ENCODE measurements at regions not wholly inside any gene's neighbourhood (a gene's known extent, or its start where the extent isn't known, plus 50 kb on each side); places are given as distances from the start of the nearest gene placed in this dataset.

DNA sequence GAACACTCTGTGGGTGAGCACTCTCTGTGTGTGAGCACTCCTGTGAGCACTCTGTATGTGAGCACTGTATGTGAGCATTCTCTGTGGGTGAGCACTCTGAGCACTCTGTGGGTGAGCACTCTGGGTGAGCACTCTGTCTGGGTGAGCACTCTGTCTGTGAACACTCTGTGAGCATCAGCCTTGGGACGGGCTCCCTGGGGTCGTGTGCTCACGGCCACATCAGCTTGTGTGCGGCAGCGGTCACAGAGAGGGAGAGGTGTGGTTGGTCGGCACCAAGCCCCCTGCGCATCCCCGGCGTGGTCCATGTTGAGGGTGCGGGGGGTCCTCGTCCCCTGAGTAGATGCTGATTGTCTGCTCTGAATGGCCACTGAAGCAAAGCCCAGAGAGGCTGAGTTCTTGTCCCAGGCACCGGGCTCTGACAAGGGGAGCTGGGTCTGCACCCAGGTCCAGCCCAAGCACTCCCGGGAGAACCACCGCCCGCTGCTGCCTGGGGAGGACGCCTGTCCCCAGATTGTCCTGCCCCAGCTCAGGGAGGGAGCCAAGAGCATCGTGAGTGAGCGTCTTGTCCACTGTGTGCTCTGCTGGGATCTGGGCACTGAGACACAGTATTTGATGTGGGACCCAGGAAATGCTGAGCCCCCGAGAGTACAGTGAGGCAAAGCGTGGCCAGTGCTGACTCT, 143.7 kb downstream of the DNAJB6 start:
- H3K79me2 ChIP-seq (ENCODE audit: insufficient read depth, low read depth), result no peaks in the 10 kb centered on the region
- no peak overlapping the region for H3K9ac ChIP-seq
- H3K4me3 ChIP-seq (IDR thresholded peaks at IDR 0.05; ENCODE audit: insufficient read depth, low read depth, low read length), result no peak overlapping the region
- no peaks in the 10 kb centered on the region for H3K4me1 ChIP-seq (ENCODE audit: low read depth, poor library complexity, severe bottlenecking)
- TF ChIP-seq, protein P1, sequence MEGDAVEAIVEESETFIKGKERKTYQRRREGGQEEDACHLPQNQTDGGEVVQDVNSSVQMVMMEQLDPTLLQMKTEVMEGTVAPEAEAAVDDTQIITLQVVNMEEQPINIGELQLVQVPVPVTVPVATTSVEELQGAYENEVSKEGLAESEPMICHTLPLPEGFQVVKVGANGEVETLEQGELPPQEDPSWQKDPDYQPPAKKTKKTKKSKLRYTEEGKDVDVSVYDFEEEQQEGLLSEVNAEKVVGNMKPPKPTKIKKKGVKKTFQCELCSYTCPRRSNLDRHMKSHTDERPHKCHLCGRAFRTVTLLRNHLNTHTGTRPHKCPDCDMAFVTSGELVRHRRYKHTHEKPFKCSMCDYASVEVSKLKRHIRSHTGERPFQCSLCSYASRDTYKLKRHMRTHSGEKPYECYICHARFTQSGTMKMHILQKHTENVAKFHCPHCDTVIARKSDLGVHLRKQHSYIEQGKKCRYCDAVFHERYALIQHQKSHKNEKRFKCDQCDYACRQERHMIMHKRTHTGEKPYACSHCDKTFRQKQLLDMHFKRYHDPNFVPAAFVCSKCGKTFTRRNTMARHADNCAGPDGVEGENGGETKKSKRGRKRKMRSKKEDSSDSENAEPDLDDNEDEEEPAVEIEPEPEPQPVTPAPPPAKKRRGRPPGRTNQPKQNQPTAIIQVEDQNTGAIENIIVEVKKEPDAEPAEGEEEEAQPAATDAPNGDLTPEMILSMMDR (conservative IDR thresholded peaks at IDR 0.05; ENCODE audit: low read depth, low read length), result no peak
- no peak overlapping the region for H2AFZ ChIP-seq (ENCODE audit: low read depth)
- H3K36me3 ChIP-seq (ENCODE audit: insufficient read depth), result no peaks in the 10 kb centered on the region
- no peak overlapping the region for H3K27ac ChIP-seq
- no peaks in the 10 kb centered on the region for H4K20me1 ChIP-seq (ENCODE audit: insufficient read depth)
- H3K27me3 ChIP-seq (ENCODE audit: insufficient read depth, low read depth), result peaks cover 4% of the 10 kb centered on the region; the same call in 1 of the 2 replicates
- H3K4me2 ChIP-seq, result no peak overlapping the region

DNA sequence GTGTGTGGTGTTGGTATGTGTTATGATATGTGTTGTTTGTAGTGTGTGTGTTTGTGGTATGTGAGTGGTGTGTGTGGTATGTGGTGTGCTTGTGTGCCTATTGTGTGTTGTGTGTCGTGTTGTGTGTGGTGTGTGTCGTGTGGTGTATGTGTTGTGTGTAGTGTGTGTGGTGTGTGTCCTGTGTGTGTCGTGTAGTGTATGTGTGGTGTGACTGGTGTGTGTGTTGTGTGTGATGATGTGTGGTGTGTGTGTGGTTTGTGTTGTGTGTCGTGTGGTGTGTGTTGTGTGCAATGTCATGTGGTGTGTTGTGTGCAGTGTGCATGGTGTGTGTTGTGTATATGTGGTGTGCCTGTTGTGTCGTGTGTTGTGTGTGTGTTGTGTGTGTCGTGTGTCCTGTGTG, 144.6 kb downstream of the DNAJB6 start:
- Histone ChIP-seq H3K27me3 (ENCODE audit: insufficient read depth, low read depth) (peaks cover 12% of the 10 kb centered on the region; the same call in 1 of the 2 replicates), H3K79me2 (ENCODE audit: insufficient read depth, low read depth) (no peaks in the 10 kb centered on the region), H3K4me2 (no peak overlapping the region), H3K4me1 (ENCODE audit: low read depth, poor library complexity, severe bottlenecking) (no peaks in the 10 kb centered on the region), H3K27ac (no peak overlapping the region), H3K4me3 (IDR thresholded peaks at IDR 0.05; ENCODE audit: insufficient read depth, low read depth, low read length) (no peak overlapping the region), H4K20me1 (ENCODE audit: insufficient read depth) (no peaks in the 10 kb centered on the region), H3K9ac (no peak overlapping the region), H2AFZ (ENCODE audit: low read depth) (no peak overlapping the region), H3K36me3 (ENCODE audit: insufficient read depth) (no peaks in the 10 kb centered on the region)
- TF ChIP-seq, protein P1 (conservative IDR thresholded peaks at IDR 0.05; ENCODE audit: low read depth, low read length), result no peak

DNA sequence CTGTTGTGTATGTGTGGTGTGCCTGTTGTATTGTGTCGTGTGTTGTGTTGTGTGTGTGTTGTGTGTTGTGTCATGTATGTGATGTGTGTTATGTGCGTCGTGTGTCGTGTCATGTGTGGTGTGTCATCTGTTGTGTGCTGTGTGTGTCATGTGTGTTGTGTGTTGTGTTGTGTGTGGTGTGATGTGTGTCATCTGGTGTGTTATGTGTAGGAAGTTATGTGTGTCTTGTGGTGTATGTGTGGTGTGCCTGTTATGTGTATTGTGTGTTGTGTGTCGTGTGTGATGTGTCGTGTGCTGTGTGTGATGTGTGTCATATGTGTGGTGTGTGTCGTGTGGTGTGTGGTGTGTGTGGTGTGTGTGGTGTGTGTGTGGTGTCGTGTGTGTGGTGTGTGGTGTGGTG, 145.2 kb downstream of the DNAJB6 start:
- Histone ChIP-seq H3K27ac (no peak overlapping the region), H3K36me3 (ENCODE audit: insufficient read depth) (no peaks in the 10 kb centered on the region), H3K4me1 (ENCODE audit: low read depth, poor library complexity, severe bottlenecking) (no peaks in the 10 kb centered on the region), H3K9ac (no peak overlapping the region), H2AFZ (ENCODE audit: low read depth) (no peak overlapping the region), H3K79me2 (ENCODE audit: insufficient read depth, low read depth) (no peaks in the 10 kb centered on the region), H3K4me3 (IDR thresholded peaks at IDR 0.05; ENCODE audit: insufficient read depth, low read depth, low read length) (no peak overlapping the region), H3K4me2 (no peak overlapping the region), H4K20me1 (ENCODE audit: insufficient read depth) (no peaks in the 10 kb centered on the region), H3K27me3 (ENCODE audit: insufficient read depth, low read depth) (peaks cover 18% of the 10 kb centered on the region; the same call in 1 of the 2 replicates)
- TF ChIP-seq, protein P1 (conservative IDR thresholded peaks at IDR 0.05; ENCODE audit: low read depth, low read length), result no peak

DNA sequence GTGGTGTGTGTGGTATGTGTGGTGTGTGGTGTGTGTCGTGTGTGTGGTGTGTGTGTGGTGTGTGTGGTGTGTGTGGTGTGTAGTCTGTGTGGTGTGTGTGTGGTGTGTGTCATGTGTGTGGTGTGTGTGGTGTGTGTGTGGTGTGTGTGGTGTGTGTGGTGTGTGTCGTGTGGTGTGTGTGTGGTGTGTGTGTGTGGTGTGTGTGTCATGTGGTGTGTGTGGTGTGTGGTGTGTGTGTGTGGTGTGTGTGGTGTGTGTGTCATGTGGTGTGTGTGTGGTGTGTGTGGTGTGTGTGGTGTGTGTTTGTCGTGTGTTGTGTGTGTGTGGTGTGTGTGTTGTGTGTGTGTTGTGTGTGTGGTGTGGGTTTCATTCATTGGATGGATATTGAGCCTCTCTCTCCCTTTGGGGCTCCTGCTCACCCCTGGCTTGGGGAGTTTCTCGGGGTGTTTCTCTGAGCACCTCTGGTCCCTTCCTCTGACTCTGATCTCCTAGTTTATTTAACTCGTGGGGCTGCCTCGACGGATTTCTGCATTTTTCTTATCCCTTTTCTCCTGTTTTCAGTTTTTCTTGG, 145.8 kb downstream of the DNAJB6 start:
- no peak overlapping the region for H2AFZ ChIP-seq (ENCODE audit: low read depth)
- no peak overlapping the region for H3K9ac ChIP-seq
- H3K4me3 ChIP-seq (IDR thresholded peaks at IDR 0.05; ENCODE audit: insufficient read depth, low read depth, low read length), result no peak overlapping the region
- no peak overlapping the region for H3K27ac ChIP-seq
- no peak overlapping the region for H3K4me2 ChIP-seq
- peaks cover 18% of the 10 kb centered on the region; the same call in 1 of the 2 replicates for H3K27me3 ChIP-seq (ENCODE audit: insufficient read depth, low read depth)
- no peaks in the 10 kb centered on the region for H4K20me1 ChIP-seq (ENCODE audit: insufficient read depth)
- TF ChIP-seq, protein P1 (conservative IDR thresholded peaks at IDR 0.05; ENCODE audit: low read depth, low read length), result no peak
- H3K4me1 ChIP-seq (ENCODE audit: low read depth, poor library complexity, severe bottlenecking), result no peaks in the 10 kb centered on the region
- no peaks in the 10 kb centered on the region for H3K36me3 ChIP-seq (ENCODE audit: insufficient read depth)
- H3K79me2 ChIP-seq (ENCODE audit: insufficient read depth, low read depth), result no peaks in the 10 kb centered on the region

Data from KMS-11 (cell line).